ENCODE measurements at regions not wholly inside any gene's neighbourhood (a gene's known extent, or its start where the extent isn't known, plus 50 kb on each side); places are given as distances from the start of the nearest gene placed in this dataset.

DNA sequence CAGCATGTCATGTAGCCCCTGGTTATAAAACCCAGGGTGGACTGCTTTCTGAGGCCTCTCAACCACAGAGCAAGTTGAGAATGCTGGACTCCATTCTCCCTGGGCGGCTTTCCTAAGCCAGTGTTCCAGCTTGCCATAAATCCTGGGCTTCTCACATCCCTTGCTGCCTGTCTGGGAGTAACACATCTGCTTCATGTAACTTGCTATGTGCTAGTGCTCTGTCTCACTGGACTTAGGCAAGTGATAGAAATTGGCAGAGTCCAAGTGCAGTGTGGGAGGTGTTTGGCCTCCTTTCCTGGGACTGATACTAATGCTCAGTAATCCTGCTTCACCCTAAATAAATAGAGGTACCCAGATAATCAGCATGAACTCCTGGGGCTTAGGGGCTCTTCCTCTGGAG is 277.1 kb upstream of the POM121L12 start:
- H3K27me3 ChIP-seq (ENCODE audit: insufficient read depth, low read depth, severe bottlenecking) = no peaks in the 10 kb centered on the region
- no peak overlapping the region for H3K27ac ChIP-seq
- DNase-seq = no peak
- no peaks in the 10 kb centered on the region for H3K36me3 ChIP-seq
- no peaks in the 10 kb centered on the region for H3K9me3 ChIP-seq (ENCODE audit: severe bottlenecking)
- TF ChIP-seq, protein P1, sequence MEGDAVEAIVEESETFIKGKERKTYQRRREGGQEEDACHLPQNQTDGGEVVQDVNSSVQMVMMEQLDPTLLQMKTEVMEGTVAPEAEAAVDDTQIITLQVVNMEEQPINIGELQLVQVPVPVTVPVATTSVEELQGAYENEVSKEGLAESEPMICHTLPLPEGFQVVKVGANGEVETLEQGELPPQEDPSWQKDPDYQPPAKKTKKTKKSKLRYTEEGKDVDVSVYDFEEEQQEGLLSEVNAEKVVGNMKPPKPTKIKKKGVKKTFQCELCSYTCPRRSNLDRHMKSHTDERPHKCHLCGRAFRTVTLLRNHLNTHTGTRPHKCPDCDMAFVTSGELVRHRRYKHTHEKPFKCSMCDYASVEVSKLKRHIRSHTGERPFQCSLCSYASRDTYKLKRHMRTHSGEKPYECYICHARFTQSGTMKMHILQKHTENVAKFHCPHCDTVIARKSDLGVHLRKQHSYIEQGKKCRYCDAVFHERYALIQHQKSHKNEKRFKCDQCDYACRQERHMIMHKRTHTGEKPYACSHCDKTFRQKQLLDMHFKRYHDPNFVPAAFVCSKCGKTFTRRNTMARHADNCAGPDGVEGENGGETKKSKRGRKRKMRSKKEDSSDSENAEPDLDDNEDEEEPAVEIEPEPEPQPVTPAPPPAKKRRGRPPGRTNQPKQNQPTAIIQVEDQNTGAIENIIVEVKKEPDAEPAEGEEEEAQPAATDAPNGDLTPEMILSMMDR (IDR thresholded peaks at IDR 0.05; ENCODE audit: low read depth, low read length) = no peak
- H3K4me3 ChIP-seq (ENCODE audit: low read depth, low read length) = no peak overlapping the region

DNA sequence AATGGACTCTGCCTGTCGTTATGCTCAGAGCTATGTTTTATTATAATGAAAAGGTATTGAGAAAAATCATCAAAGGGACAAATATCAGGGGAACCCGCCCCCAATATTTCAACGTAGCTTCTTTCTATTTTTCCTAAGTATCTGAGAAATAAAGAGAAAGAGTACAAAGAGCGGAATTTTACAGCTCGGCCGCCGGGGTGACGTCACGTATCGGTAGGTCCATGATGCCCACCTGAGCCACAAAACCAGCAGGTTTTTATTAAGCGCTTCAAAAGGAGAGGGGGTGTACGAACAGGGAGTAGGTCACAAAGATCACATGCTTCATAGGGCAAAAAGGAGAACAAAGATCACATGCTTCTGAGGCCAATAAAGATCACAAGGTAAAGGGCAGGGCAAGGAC is 281.6 kb upstream of the POM121L12 start:
- DNase-seq = no peak
- TF ChIP-seq, protein P1 (IDR thresholded peaks at IDR 0.05; ENCODE audit: low read depth, low read length) = no peak
- no peaks in the 10 kb centered on the region for H3K36me3 ChIP-seq

DNA sequence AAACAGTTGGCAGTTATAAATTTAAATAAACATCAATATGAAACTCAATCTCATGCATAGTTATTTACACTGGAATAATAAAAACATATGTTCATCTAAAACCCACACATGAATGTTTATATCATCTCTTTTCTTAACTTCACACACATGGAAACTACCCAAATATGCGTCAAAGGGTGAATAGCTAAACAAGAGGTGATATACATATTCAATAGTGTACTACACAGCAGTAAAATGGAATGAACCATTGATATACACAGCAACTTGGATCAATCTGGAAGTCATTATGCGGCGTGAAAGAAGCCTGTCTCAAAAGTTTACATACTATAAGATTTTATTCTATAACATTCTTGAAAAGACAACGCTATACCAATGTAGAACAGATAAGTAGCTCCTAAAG is 282.5 kb upstream of the POM121L12 start:
- Histone ChIP-seq H3K27me3 (ENCODE audit: insufficient read depth, low read depth, severe bottlenecking) (no peaks in the 10 kb centered on the region), H3K27ac (no peak overlapping the region), H3K4me3 (ENCODE audit: low read depth, low read length) (no peak overlapping the region), H3K36me3 (no peaks in the 10 kb centered on the region), H3K9me3 (ENCODE audit: severe bottlenecking) (no peaks in the 10 kb centered on the region)
- TF ChIP-seq, protein P1 (IDR thresholded peaks at IDR 0.05; ENCODE audit: low read depth, low read length) = no peak
- DNase-seq = no peak

More for the DNA sequence above, 281.6 kb upstream of the POM121L12 start:
- no peak overlapping the region for H3K27ac ChIP-seq
- no peaks in the 10 kb centered on the region for H3K9me3 ChIP-seq (ENCODE audit: severe bottlenecking)
- H3K4me3 ChIP-seq (ENCODE audit: low read depth, low read length) = no peak overlapping the region
- no peaks in the 10 kb centered on the region for H3K27me3 ChIP-seq (ENCODE audit: insufficient read depth, low read depth, severe bottlenecking)

DNA sequence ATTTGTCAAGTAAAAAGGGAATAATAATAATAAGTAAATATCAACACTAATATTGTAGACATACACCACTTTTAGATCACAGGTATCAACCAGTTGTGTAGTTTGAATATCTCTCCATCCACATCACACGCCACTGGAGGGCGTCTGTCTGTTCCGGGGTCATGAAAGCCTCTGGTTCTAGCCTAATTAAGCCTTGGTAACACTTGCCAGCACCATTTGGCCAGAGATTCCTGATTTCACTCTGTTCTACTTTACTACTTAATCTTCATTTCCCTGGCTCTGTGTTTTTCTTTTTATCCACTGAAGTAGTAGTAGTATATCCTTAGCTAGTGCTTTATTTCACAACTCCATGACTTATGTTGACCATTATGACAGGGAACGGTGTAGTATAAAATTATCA is 285.6 kb upstream of the POM121L12 start:
- Histone ChIP-seq H3K27ac (no peak overlapping the region), H3K4me3 (ENCODE audit: low read depth, low read length) (no peak overlapping the region), H3K36me3 (no peaks in the 10 kb centered on the region), H3K9me3 (ENCODE audit: severe bottlenecking) (no peaks in the 10 kb centered on the region), H3K27me3 (ENCODE audit: insufficient read depth, low read depth, severe bottlenecking) (no peaks in the 10 kb centered on the region)
- DNase-seq = no peak
- TF ChIP-seq, protein P1 (IDR thresholded peaks at IDR 0.05; ENCODE audit: low read depth, low read length) = no peak

DNA sequence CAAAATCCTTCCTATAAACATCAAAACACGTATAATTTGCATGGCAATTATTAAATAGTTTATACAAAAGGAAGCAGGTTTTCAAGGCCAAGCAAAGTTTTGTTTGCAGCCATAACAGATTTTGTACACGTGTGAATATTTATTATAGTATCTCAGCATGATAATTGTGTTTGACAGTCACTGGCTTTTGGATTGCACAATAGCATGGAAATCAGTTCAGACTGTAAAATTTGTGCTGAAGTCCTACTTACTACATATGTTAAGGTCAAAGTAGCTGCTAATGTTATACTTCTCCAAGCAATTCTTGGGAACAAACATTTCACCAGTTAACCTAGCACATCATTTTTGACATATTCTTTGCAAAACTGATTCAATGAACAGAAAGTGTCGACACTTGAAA is 287.6 kb upstream of the POM121L12 start:
- no peak for DNase-seq
- TF ChIP-seq, protein P1 (IDR thresholded peaks at IDR 0.05; ENCODE audit: low read depth, low read length) = no peak
- Histone ChIP-seq H3K9me3 (ENCODE audit: severe bottlenecking) (no peaks in the 10 kb centered on the region), H3K4me3 (ENCODE audit: low read depth, low read length) (no peak overlapping the region), H3K27ac (no peak overlapping the region), H3K36me3 (no peaks in the 10 kb centered on the region), H3K27me3 (ENCODE audit: insufficient read depth, low read depth, severe bottlenecking) (no peaks in the 10 kb centered on the region)

DNA sequence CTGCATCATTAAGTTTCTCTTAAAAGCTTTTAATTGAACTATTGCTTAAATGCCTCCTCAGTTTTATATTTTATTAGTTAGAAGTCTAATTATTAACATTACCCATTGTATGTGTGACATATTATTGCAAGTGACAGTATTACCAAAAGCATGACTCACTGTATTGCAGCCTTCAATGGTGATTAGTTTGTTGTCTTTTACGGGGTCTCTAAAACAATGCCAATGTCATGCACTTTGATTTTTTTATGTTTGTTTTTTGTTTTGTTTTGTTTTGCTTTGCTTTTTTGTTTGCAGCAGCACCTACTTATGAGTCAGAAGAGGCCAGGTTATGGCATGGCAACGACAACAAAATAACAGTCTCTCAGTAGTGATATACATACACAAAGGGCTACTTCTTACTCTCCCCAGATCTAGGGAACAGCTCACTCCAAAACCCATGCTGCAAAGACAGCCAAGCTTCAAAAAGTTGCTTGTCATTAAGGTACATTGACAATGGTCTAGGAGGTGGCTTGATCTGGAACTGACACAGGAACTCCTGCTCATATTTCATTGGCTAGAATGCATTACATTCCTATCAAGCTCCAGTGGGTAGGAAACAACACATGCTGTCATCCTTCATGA is 293.7 kb upstream of the POM121L12 start:
- Histone ChIP-seq H3K4me3 (ENCODE audit: low read depth, low read length) (no peak overlapping the region), H3K9me3 (ENCODE audit: severe bottlenecking) (no peaks in the 10 kb centered on the region), H3K27me3 (ENCODE audit: insufficient read depth, low read depth, severe bottlenecking) (no peaks in the 10 kb centered on the region), H3K27ac (no peak overlapping the region), H3K36me3 (no peaks in the 10 kb centered on the region)
- no peak for DNase-seq
- TF ChIP-seq, protein P1 (IDR thresholded peaks at IDR 0.05; ENCODE audit: low read depth, low read length) = no peak

All from WERI-Rb-1 (cell line).